ENCODE measurements at regions not wholly inside any gene's neighbourhood (a gene's known extent, or its start where the extent isn't known, plus 50 kb on each side); places are given as distances from the start of the nearest gene placed in this dataset.
"Not testable (repeated sequence)": the region's sequence is repeated elsewhere in the genome, so short reads cannot be mapped to it uniquely, and the experiment has no call there.

DNA sequence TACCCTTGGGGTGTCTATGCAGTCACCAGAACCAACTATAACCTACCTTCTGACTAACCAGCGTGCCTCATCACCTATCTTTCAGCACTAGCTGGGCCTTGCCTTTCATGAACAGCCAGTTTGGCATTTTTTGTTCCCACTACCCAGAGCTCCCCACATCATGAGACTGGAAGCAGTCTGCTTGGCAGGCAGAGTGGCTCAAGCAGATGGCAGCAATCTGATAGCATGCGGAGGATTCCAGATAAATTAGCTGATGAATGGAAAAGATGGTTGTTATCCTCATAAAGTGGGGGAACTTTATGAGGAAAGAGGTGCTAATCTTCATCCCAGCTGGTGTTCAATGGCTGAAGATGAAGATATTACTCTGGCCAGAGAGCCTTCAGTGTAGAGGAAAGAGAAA, 243.2 kb upstream of the EDA2R start:
- no peak for TF ChIP-seq CTCF (IDR thresholded peaks at IDR 0.05; ENCODE audit: borderline replicate concordance, control extremely low read depth, extremely low read depth, insufficient read depth, missing control alignments)
- no peak for DNase-seq (ENCODE audit: low spot score)
- in situ Hi-C loops (cut with MboI; ENCODE audit: low sequenced_read_pairs, unreplicated experiment) = no loop called here

DNA sequence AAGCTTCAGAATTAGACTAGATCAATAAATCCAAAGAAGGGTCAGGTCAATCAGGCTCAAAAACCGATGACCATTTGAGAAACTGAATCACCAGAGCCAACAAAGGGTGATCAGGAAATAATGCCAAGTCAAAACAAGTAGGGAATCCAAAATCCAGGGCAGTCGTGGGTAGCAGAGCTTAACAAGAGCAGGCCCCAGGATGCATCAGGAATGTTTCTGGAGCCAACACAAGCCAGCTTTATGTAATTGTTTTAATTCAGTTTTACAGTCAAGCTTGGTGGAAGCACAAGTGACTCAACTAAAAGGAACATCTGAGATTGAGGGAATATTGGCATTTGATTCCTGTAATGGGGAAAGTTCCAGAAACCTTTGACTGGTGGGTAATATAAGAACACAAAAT, 237.9 kb upstream of the EDA2R start:
- TF ChIP-seq CTCF (IDR thresholded peaks at IDR 0.05; ENCODE audit: borderline replicate concordance, control extremely low read depth, extremely low read depth, insufficient read depth, missing control alignments) = no peak
- in situ Hi-C loops (cut with MboI; ENCODE audit: low sequenced_read_pairs, unreplicated experiment) = no loop called here
- DNase-seq (ENCODE audit: low spot score) = no peak

- DNase-seq (ENCODE audit: low spot score) = no peak
- TF ChIP-seq CTCF (IDR thresholded peaks at IDR 0.05; ENCODE audit: borderline replicate concordance, control extremely low read depth, extremely low read depth, insufficient read depth, missing control alignments) = no peak
- in situ Hi-C loops (cut with MboI; ENCODE audit: low sequenced_read_pairs, unreplicated experiment) = no loop called here
Measured at GRCh38 chrX:66872771-66873170, 233.9 kb upstream of the EDA2R start.

DNA sequence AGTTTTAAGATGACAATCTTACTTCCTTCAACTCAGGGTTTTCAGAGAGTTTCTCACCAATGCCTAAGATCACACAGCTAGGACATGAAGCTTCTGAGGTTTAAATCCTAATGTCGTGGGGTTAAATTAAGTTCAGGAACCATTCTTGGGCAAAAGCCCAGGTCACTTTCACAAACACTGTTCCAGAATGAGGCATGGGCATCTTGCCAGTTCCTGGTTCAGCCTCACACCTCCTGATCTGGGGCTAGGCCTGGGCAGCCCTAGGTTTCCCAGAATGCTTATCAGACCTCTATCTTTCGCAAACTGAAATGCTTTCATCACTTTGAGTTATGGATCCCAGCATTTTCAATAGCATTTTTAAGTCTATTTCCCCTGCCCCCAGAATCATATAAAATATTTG, 224.8 kb upstream of the EDA2R start:
- DNase-seq (ENCODE audit: low spot score) = no peak
- no peak for TF ChIP-seq CTCF (IDR thresholded peaks at IDR 0.05; ENCODE audit: borderline replicate concordance, control extremely low read depth, extremely low read depth, insufficient read depth, missing control alignments)
- in situ Hi-C loops (cut with MboI; ENCODE audit: low sequenced_read_pairs, unreplicated experiment) = no loop called here

DNA sequence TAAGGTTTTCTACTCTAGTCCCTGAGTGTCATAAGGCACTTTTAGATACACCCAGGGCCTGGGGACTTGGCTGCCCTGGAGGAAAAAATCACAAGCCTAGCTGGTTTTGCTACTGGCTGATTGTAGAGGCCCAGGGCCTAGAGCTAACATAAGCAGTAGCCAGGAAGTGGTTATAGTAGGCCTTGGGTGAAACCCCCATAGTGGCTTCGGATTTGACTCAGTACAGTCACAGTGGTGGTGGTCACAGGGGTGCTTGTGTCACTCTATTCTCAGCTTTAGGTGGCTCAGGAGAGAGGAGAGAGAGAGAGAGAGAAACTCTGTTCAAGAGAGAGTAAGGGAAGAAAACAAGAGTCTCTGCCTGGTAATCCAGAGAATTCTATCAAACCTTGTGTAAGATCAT, 194.5 kb upstream of the EDA2R start:
- in situ Hi-C loops (cut with MboI; ENCODE audit: low sequenced_read_pairs, unreplicated experiment) = no loop called here
- TF ChIP-seq CTCF (IDR thresholded peaks at IDR 0.05; ENCODE audit: borderline replicate concordance, control extremely low read depth, extremely low read depth, insufficient read depth, missing control alignments) = no peak
- peak; percentile 1 for DNase-seq (ENCODE audit: low spot score)

- no peak for TF ChIP-seq CTCF (IDR thresholded peaks at IDR 0.05; ENCODE audit: borderline replicate concordance, control extremely low read depth, extremely low read depth, insufficient read depth, missing control alignments)
- DNase-seq (ENCODE audit: low spot score) = no peak
Measured at GRCh38 chrX:66815227-66815626, 176.3 kb upstream of the EDA2R start.

GRCh38 chrX:66794514-66794913, 155.6 kb upstream of the EDA2R start:
- DNase-seq (ENCODE audit: low spot score); in situ Hi-C loops (cut with MboI; ENCODE audit: low sequenced_read_pairs, unreplicated experiment): not testable (repeated sequence)

More at GRCh38 chrX:66815227-66815626, 176.3 kb upstream of the EDA2R start:
- in situ Hi-C loops (cut with MboI; ENCODE audit: low sequenced_read_pairs, unreplicated experiment) = no loop called here
